DMS53 (cell line): ENCODE measurements at regions not wholly inside any gene's neighbourhood (a gene's known extent, or its start where the extent isn't known, plus 50 kb on each side); places are given as distances from the start of the nearest gene placed in this dataset.
"Not testable (repeated sequence)": the region's sequence is repeated elsewhere in the genome, so short reads cannot be mapped to it uniquely, and the experiment has no call there.

ENCODE experiments used
- DNase-seq: peaks from one replicate; lab custom pipeline; 2025; lab: John Stamatoyannopoulos, UW

GRCh38 chr6:25181923-25182322 is 97.3 kb upstream of the CARMIL1 start:
- DNase-seq = peak; percentile 10

- peak; percentile 24 for DNase-seq
These were observed 92.3 kb upstream of the CARMIL1 start for GRCh38 chr6:25186919-25187318.

GRCh38 chr6:25188232-25188631 is 90.9 kb upstream of the CARMIL1 start:
- DNase-seq = peak; percentile 11

- no peak for DNase-seq
These were observed 86.3 kb upstream of the CARMIL1 start for GRCh38 chr6:25192590-25193459.

DNA sequence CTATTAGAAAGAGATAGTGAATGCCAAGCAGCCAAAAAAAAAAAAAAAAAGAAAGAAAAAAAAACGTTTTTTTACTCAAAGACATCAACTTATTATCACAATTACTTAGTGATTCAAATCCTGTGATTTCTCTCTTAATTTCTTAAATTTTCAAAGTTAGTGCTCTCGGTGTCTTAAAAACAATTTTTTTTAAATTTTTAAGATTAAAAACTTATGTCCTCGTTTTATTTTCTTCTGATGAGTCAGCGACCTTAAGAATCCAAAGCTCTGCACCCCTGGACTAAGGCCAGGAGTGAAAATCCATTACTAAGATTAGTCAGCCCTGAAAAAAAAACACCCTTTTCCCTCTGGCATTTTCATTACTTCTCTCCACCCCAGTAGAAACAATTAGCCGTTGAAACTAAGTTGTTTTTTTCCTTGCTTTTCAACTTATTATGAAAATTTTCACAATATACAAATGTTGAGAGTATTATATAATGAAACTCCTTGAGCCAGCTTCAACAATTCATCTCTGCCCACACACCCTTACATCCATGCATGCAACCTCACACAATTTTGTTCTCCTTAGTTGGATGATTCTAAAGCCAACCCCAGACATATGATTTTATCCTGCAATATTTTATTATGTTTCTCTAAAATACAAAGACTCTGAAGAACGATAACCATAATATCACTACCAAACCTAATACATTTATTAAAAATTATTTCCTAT is 85.6 kb upstream of the CARMIL1 start:
- no peak for DNase-seq

- no peak for DNase-seq
These were observed 84.9 kb upstream of the CARMIL1 start for GRCh38 chr6:25194172-25194678.

DNA sequence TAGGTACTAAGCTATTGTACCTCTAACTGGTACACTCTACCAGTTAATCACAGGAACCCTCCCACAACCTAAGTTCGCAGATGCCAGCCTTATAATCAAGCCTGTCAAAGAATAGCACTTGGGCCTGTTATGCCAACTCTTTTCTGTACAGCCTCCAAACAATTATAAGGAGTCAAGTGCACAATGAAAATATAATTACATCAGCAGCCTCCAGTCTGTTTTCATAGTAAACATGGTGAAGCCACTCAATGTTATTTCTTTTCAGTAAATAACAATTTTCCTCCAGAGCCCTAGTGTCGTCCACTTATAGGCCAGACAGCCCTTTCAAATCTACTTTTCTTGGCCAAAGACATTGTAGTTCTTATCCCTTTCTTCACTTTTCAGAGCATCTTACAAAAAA is 82.7 kb upstream of the CARMIL1 start:
- DNase-seq = peak; percentile 47

DNA sequence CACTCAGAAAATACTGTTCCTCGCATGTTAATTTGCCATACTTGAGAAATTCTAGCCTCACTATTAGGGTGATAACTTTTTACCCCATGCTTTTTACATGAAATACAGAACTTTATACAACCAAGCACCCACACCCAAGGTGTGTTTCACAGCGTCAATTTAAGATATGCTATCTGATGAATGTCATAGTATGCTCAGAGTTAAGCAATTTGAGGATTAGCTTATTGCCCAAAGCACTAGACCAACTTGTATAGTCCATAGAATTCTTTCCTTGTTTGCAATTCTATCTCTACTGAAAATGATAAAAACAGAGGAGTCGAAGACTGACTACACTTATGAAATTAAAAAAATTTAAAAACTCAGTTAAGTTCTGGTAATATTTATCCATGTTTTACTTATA is 82.1 kb upstream of the CARMIL1 start:
- no peak for DNase-seq

DNA sequence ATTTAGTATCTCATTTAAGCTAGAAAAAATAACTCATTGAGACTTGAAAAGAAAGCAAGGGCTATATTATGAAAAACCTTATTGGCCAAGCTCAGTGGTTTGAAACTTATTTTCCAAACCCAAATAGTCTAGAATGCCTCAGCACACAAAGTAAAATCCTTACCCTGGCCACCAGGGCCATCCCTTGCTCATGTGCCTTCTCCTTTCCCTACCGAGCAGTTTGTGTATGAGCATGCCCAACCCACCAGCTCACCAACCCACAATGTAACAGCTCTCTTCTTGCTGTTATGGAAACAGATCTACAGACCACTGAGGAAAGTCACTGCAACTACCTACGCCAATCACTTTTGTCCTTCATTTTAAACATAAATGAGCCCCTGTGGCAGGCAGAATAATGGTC is 79.6 kb upstream of the CARMIL1 start:
- no peak for DNase-seq

DNA sequence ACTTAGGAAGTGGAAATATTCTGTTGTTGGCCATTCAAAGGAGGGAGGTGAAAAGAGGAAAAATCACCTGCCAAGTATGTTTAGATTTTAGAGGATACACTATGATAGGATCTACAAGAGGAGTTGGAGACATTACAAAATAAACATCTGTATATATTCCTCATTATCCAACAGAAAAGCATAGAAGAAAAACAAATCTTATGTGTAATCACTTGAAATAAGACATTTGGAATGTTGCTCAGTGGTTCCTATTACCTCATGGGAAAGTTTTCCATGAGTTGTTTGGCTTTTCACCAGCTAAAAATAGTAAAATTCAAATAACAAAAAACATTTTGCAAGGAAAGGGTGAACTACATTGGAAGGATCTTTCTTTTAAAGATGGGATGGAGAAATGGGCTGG is 76.7 kb upstream of the CARMIL1 start:
- DNase-seq = no peak

DNA sequence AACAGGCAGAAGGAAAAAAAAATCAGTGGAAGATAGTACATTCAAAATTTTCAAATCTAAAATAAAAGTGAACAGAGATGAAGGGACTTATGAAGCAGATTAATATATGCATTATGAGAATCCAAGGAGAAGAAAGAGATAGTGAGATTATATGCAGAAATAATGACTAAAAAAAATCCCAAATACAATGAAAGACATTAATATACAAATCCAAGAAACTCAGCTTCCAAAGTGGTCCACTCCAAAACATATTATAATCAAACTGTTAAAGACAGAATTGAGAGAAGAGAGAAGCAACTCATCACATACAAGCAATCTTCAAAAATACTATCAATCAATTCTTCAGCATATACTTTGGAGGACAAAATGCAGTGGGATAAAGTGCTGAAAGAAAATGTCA is 73.5 kb upstream of the CARMIL1 start:
- DNase-seq = no peak

DNA sequence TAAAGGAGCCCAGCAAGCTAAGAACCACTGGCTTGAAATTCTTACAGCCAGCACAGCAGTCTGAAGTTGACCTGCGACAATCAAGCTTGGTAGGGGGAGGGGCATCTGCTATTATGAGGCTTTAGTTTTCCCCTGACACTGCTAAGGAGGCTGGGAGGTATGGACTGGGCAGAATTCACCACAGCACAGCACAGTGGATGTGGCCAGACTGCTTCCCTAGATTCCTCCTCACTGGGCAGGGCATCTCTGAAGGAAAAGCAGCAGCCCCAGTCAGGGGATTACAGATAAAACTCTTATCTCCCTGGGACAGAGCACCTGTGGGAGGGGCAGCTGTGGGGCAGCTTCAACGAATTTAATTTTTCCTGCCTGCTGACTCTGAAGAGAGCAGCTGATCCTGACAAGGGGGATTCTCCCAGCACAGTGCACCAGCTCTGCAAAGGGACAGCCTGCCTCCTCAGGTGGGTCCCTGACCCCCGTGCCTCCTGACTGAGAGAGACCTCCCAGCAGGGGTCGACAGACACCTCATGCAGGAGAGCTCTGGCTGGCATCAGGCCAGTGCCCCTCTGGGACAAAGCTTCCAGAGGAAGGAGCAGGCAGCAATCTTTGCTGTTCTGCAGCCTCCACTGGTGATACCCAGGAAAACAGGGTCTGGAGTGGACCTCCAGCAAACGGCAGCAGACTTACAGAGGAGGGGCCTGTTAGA is 71.6 kb upstream of the CARMIL1 start:
- not testable (repeated sequence) for DNase-seq

DNA sequence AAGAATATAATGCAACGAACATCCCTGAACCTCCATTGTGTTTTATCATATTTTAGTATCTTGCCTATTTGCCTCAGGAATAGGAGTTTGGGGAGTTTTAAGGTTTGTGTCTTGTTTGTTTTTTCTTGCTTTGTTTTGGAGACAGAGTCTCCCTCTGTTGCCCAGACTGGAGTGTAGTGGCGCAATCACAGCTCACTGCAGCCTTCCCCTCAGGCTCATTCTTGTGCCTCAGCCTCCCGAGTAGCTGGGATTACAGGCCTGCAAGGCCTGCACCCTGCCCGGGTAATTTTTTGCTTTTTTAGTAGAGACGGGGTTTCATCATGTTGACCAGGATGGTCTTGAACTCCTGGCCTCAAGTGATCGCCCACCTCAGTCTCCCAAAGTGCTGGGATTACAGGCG is 63.3 kb upstream of the CARMIL1 start:
- DNase-seq = no peak

DNA sequence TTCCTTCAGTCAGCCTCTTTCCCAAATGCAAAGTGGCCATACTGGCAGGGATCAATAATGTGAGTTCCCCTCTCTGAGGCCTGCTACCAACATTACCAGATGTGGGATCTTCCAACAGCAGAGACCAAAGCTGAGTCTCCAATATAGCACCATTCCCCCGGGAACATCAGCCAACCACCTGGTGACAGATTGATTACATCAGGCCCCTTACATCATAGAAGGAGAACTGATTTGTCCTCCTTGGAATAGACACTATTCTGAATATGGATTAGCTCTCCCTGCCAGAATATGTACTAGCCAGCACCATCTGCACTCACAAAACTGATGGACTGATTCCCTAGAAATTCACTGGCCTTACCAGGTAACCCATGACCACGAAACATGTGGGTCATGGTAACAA is 61.9 kb upstream of the CARMIL1 start:
- no peak for DNase-seq

DNA sequence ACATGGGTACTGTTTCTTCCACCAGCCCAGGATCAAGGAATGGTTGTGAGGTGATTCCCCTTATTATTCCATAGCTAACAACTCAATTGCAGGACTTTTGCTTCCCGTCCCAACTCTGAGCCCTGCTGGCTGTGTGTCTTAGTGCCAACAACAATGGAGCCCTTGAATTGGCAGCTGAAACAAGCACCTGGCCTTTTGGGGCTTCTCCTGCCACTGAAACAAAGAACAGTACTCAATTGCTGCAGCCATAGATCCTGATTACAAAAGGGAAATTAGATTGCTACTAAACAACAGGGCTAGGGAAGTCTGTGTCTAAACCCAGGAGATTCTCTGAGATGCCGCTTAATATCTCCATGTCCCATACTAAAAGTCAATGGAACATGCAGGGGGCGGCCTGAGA is 61.3 kb upstream of the CARMIL1 start:
- DNase-seq = no peak

DNA sequence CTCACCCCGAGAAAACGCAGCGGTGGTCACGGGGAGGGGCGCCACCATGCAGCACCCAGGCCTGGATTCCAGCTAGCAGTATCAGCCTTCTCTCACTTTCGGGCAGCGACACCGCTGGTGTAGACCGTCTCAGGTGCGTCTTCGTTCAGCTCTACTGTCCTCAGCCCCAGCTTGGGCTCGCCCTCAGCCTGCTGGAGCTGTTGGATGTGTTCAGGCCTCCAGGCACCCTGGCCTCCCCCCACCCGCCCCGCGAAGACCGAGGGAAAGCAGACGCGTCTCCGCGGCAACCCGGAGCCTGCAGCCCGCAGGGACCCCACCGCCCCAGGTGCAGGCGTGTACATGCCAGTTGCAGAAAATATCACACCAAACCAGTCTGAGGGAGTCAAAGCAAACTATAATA is 60.8 kb upstream of the CARMIL1 start:
- no peak for DNase-seq

- DNase-seq = no peak
These were observed 59.8 kb upstream of the CARMIL1 start for GRCh38 chr6:25219216-25219916.

- DNase-seq = no peak
These were observed 59.3 kb upstream of the CARMIL1 start for GRCh38 chr6:25219917-25220278.

DNA sequence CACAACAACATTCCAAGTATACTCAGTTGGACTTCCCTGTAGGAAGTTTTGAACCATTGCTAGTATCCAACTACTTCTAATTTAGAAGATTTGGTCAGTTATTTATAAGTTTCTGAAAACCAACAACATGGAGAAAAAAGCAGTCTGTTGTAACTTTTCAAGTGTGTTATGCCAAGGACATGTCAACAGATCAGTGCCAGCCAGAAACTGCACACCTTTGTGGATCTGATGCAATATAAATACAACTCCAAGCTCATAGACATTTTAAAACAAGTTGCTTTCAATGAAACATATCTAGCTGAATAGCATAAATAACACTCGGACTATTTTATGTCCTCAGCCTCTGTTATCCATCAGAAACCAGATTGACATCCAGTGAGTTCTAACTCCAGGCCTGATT is 58.3 kb upstream of the CARMIL1 start:
- DNase-seq = no peak

- no peak for DNase-seq
These were observed 57.0 kb upstream of the CARMIL1 start for GRCh38 chr6:25222006-25222678.

DNA sequence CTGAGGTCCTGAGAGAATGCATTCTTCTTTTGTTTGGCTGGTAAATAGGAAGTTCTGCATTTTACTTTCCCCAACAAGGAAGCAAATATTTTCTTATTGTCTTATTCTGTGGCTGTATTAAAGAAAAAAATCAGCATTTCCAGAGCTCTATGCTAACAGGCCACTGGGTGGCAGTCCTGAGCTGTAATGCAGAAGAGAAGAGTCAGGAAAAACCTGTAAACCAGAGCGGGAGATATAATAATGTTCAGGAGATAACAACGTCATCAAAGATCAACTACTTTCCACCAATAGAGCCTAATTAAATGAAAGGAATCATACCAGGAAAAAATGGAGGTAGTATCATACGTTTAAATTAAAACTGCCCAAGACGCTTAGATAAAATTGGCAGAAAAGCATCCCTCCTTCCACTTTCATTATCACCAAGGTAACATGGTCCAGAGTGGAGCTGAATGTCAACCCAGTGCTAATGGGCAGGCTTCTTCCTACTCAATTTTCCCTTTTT is 55.6 kb upstream of the CARMIL1 start:
- peak; percentile 86 for DNase-seq
